Aorta (tissue), 5 donors: ENCODE measurements at regions not wholly inside any gene's neighbourhood (a gene's known extent, or its start where the extent isn't known, plus 50 kb on each side); places are given as distances from the start of the nearest gene placed in this dataset.

Experiments
- ATAC-seq: fragments of 200-7000 bp; cut with Tn5 transposase; one replicate; pipeline ENCODE4 v1.9.1; 2022; ENCODE audit warnings: moderate library complexity; ENCODE audit not compliant: low FRiP score
- DNase-seq, 2 donors: peaks; one replicate each; pipeline ENCODE4 v3.0.0-alpha.2; 2020
- H3K27ac ChIP-seq, 2 donors: one replicate each; pipeline ENCODE4 v1.5.1; 2013; ENCODE audit warnings: low read length in 2 of 2, mild to moderate bottlenecking in 2 of 2, moderate library complexity in 2 of 2, control low read depth in 1 of 2, inconsistent platforms in 1 of 2, low read depth in 1 of 2
- H3K27me3 ChIP-seq, 2 donors: one replicate each; pipeline ENCODE4 v1.6.1; 2013; ENCODE audit warnings: control low read depth in 1 of 2, low read length in 1 of 2, mild to moderate bottlenecking in 1 of 2, moderate library complexity in 1 of 2; ENCODE audit not compliant: insufficient read depth in 2 of 2, control insufficient read depth in 1 of 2
- H3K36me3 ChIP-seq, 2 donors: one replicate each; pipeline ENCODE4 v1.6.1; 2013; ENCODE audit warnings: control low read depth in 1 of 2, low read length in 1 of 2, mild to moderate bottlenecking in 1 of 2; ENCODE audit not compliant: insufficient read depth in 2 of 2, control insufficient read depth in 1 of 2
- H3K4me1 ChIP-seq, 2 donors: one replicate each; pipeline ENCODE4 v1.6.1; 2013; ENCODE audit warnings: low read length in 2 of 2, control low read depth in 1 of 2, mild to moderate bottlenecking in 1 of 2, moderate library complexity in 1 of 2; ENCODE audit not compliant: insufficient read depth in 2 of 2, control insufficient read depth in 1 of 2
- H3K4me3 ChIP-seq, 2 donors: one replicate each; pipeline ENCODE4 v1.5.1; 2013; ENCODE audit warnings: low read length in 2 of 2, control low read depth in 1 of 2, mild to moderate bottlenecking in 1 of 2
- H3K9me3 ChIP-seq: one replicate; pipeline ENCODE4 v1.6.1; 2013; ENCODE audit warnings: mild to moderate bottlenecking, low read length; ENCODE audit not compliant: control insufficient read depth
- WGBS, 2 donors: extraction: QIAGEN DNeasy Blood & Tissue Kit; methylation state at CpG; one replicate each; pipeline ENCODE4 v1.1.7; 2013; 5-methylcytosine and 5-hydroxymethylcytosine counted together
- intact Hi-C, 2 donors: fragments of 100-400 bp; cut with DNase I; formaldehyde crosslinking; loops; one replicate each; pipeline versions ENCODE4 v1.14.2 to v1.15.0; 2022
- donor health status: healthy with polysubstance abuse.
- donor health status: Bipolar disorder and iron deficiency.
- donor health status: DM: no; HTN: no; CAD: no.
- donor health status: DM: no; HTN: no; CAD: no.
- donor health status: DM: yes; HTN: yes; CAD: no.

GRCh38 chr12:108043750-108044533, 85.1 kb upstream of the WSCD2 start:
- H3K36me3 ChIP-seq: no peaks in the 10 kb centered on the region
- H3K4me1 ChIP-seq: peaks cover 0 to 4% of the 10 kb centered on the region in 2 donors
- WGBS, 2 donors: 71 to 77% methylated on average over 7 of the region's 7 CpGs
- no peaks in the 10 kb centered on the region for H3K27me3 ChIP-seq
- intact Hi-C loops: no loop called here
- H3K9me3 ChIP-seq: no peaks in the 10 kb centered on the region
- H3K27ac ChIP-seq: no peak overlapping the region
- H3K4me3 ChIP-seq: no peak overlapping the region
- DNase-seq: no peak
- ATAC-seq: no peak

DNA sequence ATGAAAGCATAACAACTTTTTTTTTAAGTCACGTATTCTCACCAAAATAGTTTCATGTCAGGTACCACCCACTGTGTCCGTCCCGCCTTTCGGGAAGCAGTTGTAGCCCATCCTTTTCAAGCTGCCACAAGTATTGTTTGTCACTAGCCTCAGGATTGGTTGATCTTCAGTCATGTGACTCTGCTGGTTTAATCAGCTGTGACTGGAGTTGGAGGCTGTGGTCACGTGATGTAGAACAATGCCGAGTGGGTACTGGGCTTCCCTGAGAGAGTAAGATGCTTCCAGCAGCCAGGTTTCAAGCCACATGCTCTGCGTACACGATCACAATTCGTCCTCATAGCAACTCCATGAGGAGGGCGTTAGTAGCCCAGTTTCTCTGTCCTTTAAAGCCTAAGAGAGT, 83.0 kb upstream of the WSCD2 start:
- intact Hi-C loops: no loop called here
- ATAC-seq: no peak
- Histone ChIP-seq H3K9me3 (no peaks in the 10 kb centered on the region), H3K36me3 (no peaks in the 10 kb centered on the region), H3K4me3 (no peak overlapping the region), H3K4me1 (peaks cover 0 to 3% of the 10 kb centered on the region in 2 donors), H3K27me3 (no peaks in the 10 kb centered on the region), H3K27ac (no peak overlapping the region)
- 89 to 93% methylated on average over 10 of the region's 10 CpGs for WGBS, 2 donors
- no peak for DNase-seq

- peak overlapping the region; percentile 3 to 45 for H3K27ac ChIP-seq
Observed at GRCh38 chr12:108046650-108047049, 82.4 kb upstream of the WSCD2 start.

GRCh38 chr12:108047071-108047550, 82.0 kb upstream of the WSCD2 start:
- ATAC-seq: peak; percentile 57
- H3K4me3 ChIP-seq: no peak overlapping the region
- peak overlapping the region; percentile 3 to 45 for H3K27ac ChIP-seq
- H3K4me1 ChIP-seq: no peaks in the 10 kb centered on the region
- intact Hi-C loops: no loop called here
- no peaks in the 10 kb centered on the region for H3K9me3 ChIP-seq
- H3K27me3 ChIP-seq: no peaks in the 10 kb centered on the region
- WGBS, 2 donors: 1 to 4% methylated on average over 5 of the region's 5 CpGs
- H3K36me3 ChIP-seq: no peaks in the 10 kb centered on the region
- no peak for DNase-seq

More at GRCh38 chr12:108046650-108047049, 82.4 kb upstream of the WSCD2 start:
- H3K9me3 ChIP-seq: no peaks in the 10 kb centered on the region
- DNase-seq: no peak
- no peaks in the 10 kb centered on the region for H3K27me3 ChIP-seq
- H3K36me3 ChIP-seq: no peaks in the 10 kb centered on the region
- WGBS, 2 donors: 24 to 34% methylated on average over 12 of the region's 12 CpGs
- no peak overlapping the region for H3K4me3 ChIP-seq
- ATAC-seq: peak; percentile 57
- intact Hi-C loops: no loop called here
- H3K4me1 ChIP-seq: no peaks in the 10 kb centered on the region

GRCh38 chr12:108048686-108049085, 80.4 kb upstream of the WSCD2 start:
- Histone ChIP-seq H3K27ac (no peak overlapping the region), H3K9me3 (no peaks in the 10 kb centered on the region), H3K4me3 (no peak overlapping the region), H3K27me3 (no peaks in the 10 kb centered on the region), H3K36me3 (no peaks in the 10 kb centered on the region), H3K4me1 (no peaks in the 10 kb centered on the region)
- intact Hi-C loops: no loop called here
- DNase-seq: no peak
- no peak for ATAC-seq
- 73 to 75% methylated on average over 5 of the region's 5 CpGs for WGBS, 2 donors

GRCh38 chr12:108050696-108051095, 78.4 kb upstream of the WSCD2 start:
- no peak overlapping the region for H3K4me3 ChIP-seq
- 64 to 67% methylated on average over 5 of the region's 5 CpGs for WGBS, 2 donors
- no peaks in the 10 kb centered on the region for H3K27me3 ChIP-seq
- intact Hi-C loops: no loop called here
- no peaks in the 10 kb centered on the region for H3K4me1 ChIP-seq
- no peaks in the 10 kb centered on the region for H3K9me3 ChIP-seq
- DNase-seq (no peak), ATAC-seq (no peak)
- no peak overlapping the region for H3K27ac ChIP-seq
- H3K36me3 ChIP-seq: no peaks in the 10 kb centered on the region

GRCh38 chr12:108052260-108052659, 76.8 kb upstream of the WSCD2 start:
- ATAC-seq (no peak), DNase-seq (no peak)
- 75 to 77% methylated on average over 5 of the region's 5 CpGs for WGBS, 2 donors
- Histone ChIP-seq H3K9me3 (no peaks in the 10 kb centered on the region), H3K4me1 (no peaks in the 10 kb centered on the region), H3K36me3 (no peaks in the 10 kb centered on the region), H3K27me3 (peaks cover 0 to 2% of the 10 kb centered on the region in 2 donors), H3K27ac (no peak overlapping the region), H3K4me3 (no peak overlapping the region)
- intact Hi-C loops: no loop called here

DNA sequence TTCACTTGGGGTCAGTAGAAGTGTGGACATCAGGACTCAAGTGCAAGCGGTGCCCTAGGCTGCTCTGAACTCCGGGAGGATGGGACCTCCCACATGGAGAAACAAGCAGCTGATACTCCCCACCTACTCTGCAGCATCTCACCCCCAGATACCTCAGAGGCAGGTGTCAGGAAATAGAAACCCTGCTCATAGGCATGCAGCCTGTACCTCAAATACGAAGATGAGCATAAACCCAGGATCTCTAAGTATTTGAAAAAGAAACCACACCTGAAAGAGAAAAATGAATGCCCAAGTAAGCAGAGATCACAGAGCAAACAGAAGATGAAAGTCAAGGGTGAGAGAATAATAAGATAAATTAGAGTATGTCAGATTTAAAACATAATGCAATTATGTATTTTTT, 75.6 kb upstream of the WSCD2 start:
- no peak for DNase-seq
- peaks cover 0 to 2% of the 10 kb centered on the region in 2 donors for H3K27me3 ChIP-seq
- intact Hi-C loops: no loop called here
- no peak overlapping the region for H3K4me3 ChIP-seq
- H3K4me1 ChIP-seq: no peaks in the 10 kb centered on the region
- no peak for ATAC-seq
- H3K27ac ChIP-seq: no peak overlapping the region
- H3K36me3 ChIP-seq: no peaks in the 10 kb centered on the region
- no peaks in the 10 kb centered on the region for H3K9me3 ChIP-seq
- 67 to 76% methylated on average over 3 of the region's 3 CpGs for WGBS, 2 donors

- H3K4me3 ChIP-seq: no peak overlapping the region
- H3K27me3 ChIP-seq: peaks cover 0 to 2% of the 10 kb centered on the region in 2 donors
- H3K9me3 ChIP-seq: peaks cover 2% of the 10 kb centered on the region
- no peaks in the 10 kb centered on the region for H3K4me1 ChIP-seq
- WGBS, 2 donors: 88 to 97% methylated on average over 2 of the region's 2 CpGs
- no peaks in the 10 kb centered on the region for H3K36me3 ChIP-seq
- ATAC-seq: no peak
- DNase-seq: no peak
- H3K27ac ChIP-seq: no peak overlapping the region
- intact Hi-C loops: no loop called here
Observed at GRCh38 chr12:108054496-108054895, 74.6 kb upstream of the WSCD2 start.
